ENCODE measurements at regions not wholly inside any gene's neighbourhood (a gene's known extent, or its start where the extent isn't known, plus 50 kb on each side); places are given as distances from the start of the nearest gene placed in this dataset.

- no peak for DNase-seq
Measured at GRCh38 chr4:112852601-112853000, 196.9 kb upstream of the ANK2 start.

GRCh38 chr4:112853662-112854256 lies 195.7 kb upstream of the ANK2 start:
- DNase-seq: no peak

- DNase-seq: no peak
Measured at GRCh38 chr4:112854420-112854819, 195.0 kb upstream of the ANK2 start.

GRCh38 chr4:112855058-112855457 lies 194.4 kb upstream of the ANK2 start:
- DNase-seq: no peak

GRCh38 chr4:112857461-112857860 lies 192.0 kb upstream of the ANK2 start:
- no peak for DNase-seq

- no peak for DNase-seq
Measured at GRCh38 chr4:112858751-112859150, 190.7 kb upstream of the ANK2 start.

GRCh38 chr4:112859456-112860184 lies 189.8 kb upstream of the ANK2 start:
- no peak for DNase-seq

GRCh38 chr4:112860830-112861690 lies 188.4 kb upstream of the ANK2 start:
- no peak for DNase-seq

GRCh38 chr4:112861691-112862674 lies 187.5 kb upstream of the ANK2 start:
- no peak for DNase-seq

GRCh38 chr4:112865443-112865842 lies 184.0 kb upstream of the ANK2 start:
- no peak for DNase-seq

- no peak for DNase-seq
Measured at GRCh38 chr4:112876316-112876715, 173.1 kb upstream of the ANK2 start.

- peak in 1 of 2 experiments; percentile 29 for DNase-seq
Measured at GRCh38 chr4:112881842-112882241, 167.6 kb upstream of the ANK2 start.

- no peak for DNase-seq
Measured at GRCh38 chr4:112882286-112882685, 167.2 kb upstream of the ANK2 start.

GRCh38 chr4:112884406-112884805 lies 165.0 kb upstream of the ANK2 start:
- DNase-seq: no peak

- no peak for DNase-seq
Measured at GRCh38 chr4:112885897-112886296, 163.6 kb upstream of the ANK2 start.

GRCh38 chr4:112888622-112889021 lies 160.8 kb upstream of the ANK2 start:
- no peak for DNase-seq

- DNase-seq: no peak
Measured at GRCh38 chr4:112889199-112889598, 160.3 kb upstream of the ANK2 start.

GRCh38 chr4:112889619-112890527 lies 159.6 kb upstream of the ANK2 start:
- DNase-seq: no peak

- DNase-seq: no peak
Measured at GRCh38 chr4:112894480-112894879, 155.0 kb upstream of the ANK2 start.

GRCh38 chr4:112894951-112895350 lies 154.5 kb upstream of the ANK2 start:
- DNase-seq: no peak

GRCh38 chr4:112895811-112896608 lies 153.4 kb upstream of the ANK2 start:
- no peak for DNase-seq
